Prostate gland (tissue), 2 donors: ENCODE measurements at regions not wholly inside any gene's neighbourhood (a gene's known extent, or its start where the extent isn't known, plus 50 kb on each side); places are given as distances from the start of the nearest gene placed in this dataset.

Source experiments
- POLR2A ChIP-seq: fragments of 450-650 bp; IDR thresholded peaks from one replicate; pipeline ENCODE4 v1.6.1; 2016; ENCODE audit warnings: antibody characterized with exemption, mild to moderate bottlenecking
- TF ChIP-seq, protein P1 (sequence below), 4 experiments: fragments of 200-600 bp in 2 of 4; fragments of 450-650 bp in 2 of 4; sonication (generic) in 2 of 4; IDR thresholded peaks; 1 replicate in 3 of 4; 2 replicates in 1 of 4; pipeline ENCODE4 v1.5.1; 2016 to 2019; ENCODE audit warnings: antibody characterized with exemption in 4 of 4, mild to moderate bottlenecking in 2 of 4, moderate library complexity in 2 of 4

DNA sequence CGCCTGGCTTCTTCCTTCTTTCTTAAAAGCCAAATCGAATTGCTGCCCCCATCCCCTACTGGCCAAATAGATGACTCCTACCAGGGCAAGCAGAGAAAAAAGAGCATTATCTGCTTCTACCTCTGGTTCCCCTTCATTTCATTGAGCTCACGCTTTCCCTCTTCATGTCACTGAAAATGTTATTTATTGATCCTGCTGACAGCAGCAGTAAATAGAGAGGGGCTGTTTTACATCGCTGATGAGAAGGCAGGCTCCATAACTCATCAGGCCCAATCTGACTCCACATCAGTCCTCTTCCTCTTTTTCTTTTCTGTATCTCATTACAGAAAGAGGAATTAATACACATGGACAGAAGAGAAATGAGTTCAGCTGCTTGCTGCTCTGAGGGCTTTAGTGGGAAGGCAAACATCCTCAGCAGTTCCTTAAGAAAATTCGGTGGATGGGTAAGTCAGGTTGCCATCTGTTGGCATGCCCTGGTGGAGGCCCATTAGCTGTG is 904.1 kb downstream of the KCNMA1 start:
- TF ChIP-seq, protein P1, sequence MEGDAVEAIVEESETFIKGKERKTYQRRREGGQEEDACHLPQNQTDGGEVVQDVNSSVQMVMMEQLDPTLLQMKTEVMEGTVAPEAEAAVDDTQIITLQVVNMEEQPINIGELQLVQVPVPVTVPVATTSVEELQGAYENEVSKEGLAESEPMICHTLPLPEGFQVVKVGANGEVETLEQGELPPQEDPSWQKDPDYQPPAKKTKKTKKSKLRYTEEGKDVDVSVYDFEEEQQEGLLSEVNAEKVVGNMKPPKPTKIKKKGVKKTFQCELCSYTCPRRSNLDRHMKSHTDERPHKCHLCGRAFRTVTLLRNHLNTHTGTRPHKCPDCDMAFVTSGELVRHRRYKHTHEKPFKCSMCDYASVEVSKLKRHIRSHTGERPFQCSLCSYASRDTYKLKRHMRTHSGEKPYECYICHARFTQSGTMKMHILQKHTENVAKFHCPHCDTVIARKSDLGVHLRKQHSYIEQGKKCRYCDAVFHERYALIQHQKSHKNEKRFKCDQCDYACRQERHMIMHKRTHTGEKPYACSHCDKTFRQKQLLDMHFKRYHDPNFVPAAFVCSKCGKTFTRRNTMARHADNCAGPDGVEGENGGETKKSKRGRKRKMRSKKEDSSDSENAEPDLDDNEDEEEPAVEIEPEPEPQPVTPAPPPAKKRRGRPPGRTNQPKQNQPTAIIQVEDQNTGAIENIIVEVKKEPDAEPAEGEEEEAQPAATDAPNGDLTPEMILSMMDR (IDR thresholded peaks at IDR 0.05), result no peak
- TF ChIP-seq POLR2A, result no peak
